ENCODE measurements at regions not wholly inside any gene's neighbourhood (a gene's known extent, or its start where the extent isn't known, plus 50 kb on each side); places are given as distances from the start of the nearest gene placed in this dataset.

GRCh38 chr1:240693036-240693435 is 81.1 kb upstream of the GREM2 start:
- TF ChIP-seq ELK1 (IDR thresholded peaks at IDR 0.05; ENCODE audit: borderline replicate concordance, low read depth, low read length) (no peak), RCOR1 (IDR thresholded peaks at IDR 0.05; ENCODE audit: insufficient replicate concordance, low read length) (no peak), SMC3 (IDR thresholded peaks at IDR 0.05; ENCODE audit: low read depth, low read length) (no peak)
- H3K36me3 ChIP-seq (ENCODE audit: control insufficient read depth, insufficient read depth, low read length): no peaks in the 10 kb centered on the region
- H3K27me3 ChIP-seq (ENCODE audit: control insufficient read depth, insufficient read depth, low read length): no peaks in the 10 kb centered on the region; the same call in 1 of the 2 replicates
- ATAC-seq (ENCODE audit: low read depth) (no peak), DNase-seq (no peak)
- no peaks in the 10 kb centered on the region for H3K9me3 ChIP-seq (ENCODE audit: control insufficient read depth, insufficient read depth, low read length)
- H3K9me1 ChIP-seq (ENCODE audit: insufficient read depth, low read length): peaks cover 4% of the 10 kb centered on the region; the same call in 1 of the 2 replicates
- CTCF ChIA-PET: interaction anchor here (0.6 to 2.4 kb wide), 7 partner anchors 35 to 912 kb away, joined by 3 to 14 read pairs (median 5); partner anchors contain the start of gene GREM2
- POLR2A ChIA-PET (ENCODE audit: unreplicated experiment): no interaction called here
- no peak overlapping the region for H3K9ac ChIP-seq (ENCODE audit: low read depth, low read length)
- H3K4me1 ChIP-seq (ENCODE audit: control insufficient read depth, insufficient read depth, low read length): peaks cover 8% of the 10 kb centered on the region
- H2AFZ ChIP-seq (replicated peaks; ENCODE audit: low read length, poor library complexity): no peak overlapping the region
- no peak overlapping the region for H2AK9ac ChIP-seq (replicated peaks; ENCODE audit: low read depth, low read length, poor library complexity)
- no peak overlapping the region for H3K4me3 ChIP-seq (ENCODE audit: insufficient read depth, low read depth, low read length)
- H4K91ac ChIP-seq (ENCODE audit: insufficient read depth, low read depth, low read length): no peak overlapping the region
- H3K27ac ChIP-seq (ENCODE audit: insufficient read depth, low read length): no peak overlapping the region
- H2BK120ac ChIP-seq (ENCODE audit: low read depth, low read length): no peak overlapping the region
- no peak overlapping the region for H2AK5ac ChIP-seq (ENCODE audit: low read depth, low read length)
- H3K56ac ChIP-seq (ENCODE audit: extremely low read depth, insufficient read depth, low read length): no peak overlapping the region
- H2BK15ac ChIP-seq (ENCODE audit: low read depth, low read length): no peak overlapping the region; the same call in 2 of the 3 replicates
- no peaks in the 10 kb centered on the region for H4K20me1 ChIP-seq (ENCODE audit: insufficient read depth, low read length)
- H2BK5ac ChIP-seq (ENCODE audit: low read depth, low read length, poor library complexity, severe bottlenecking): no peak overlapping the region
- intact Hi-C loops (cut with micrococcal nuclease) (loop anchor here (2.0 kb wide), 1 partner anchor 90 kb away; no protein-coding TSS in a partner anchor), dilution Hi-C loops (cut with HindIII; ENCODE audit: low sequenced_read_pairs, unreplicated experiment) (no loop called here), in situ Hi-C loops (cut with MboI; ENCODE audit: low sequenced_read_pairs) (loop anchor here (5.0 to 25.0 kb wide), 3 partner anchors 231 to 666 kb away; no protein-coding TSS in a partner anchor)
- H4K5ac ChIP-seq (ENCODE audit: low read depth, low read length): no peak overlapping the region
- H3K23ac ChIP-seq (ENCODE audit: low read depth, low read length): no peak overlapping the region
- H3K18ac ChIP-seq (ENCODE audit: low read depth, low read length): no peak overlapping the region
- no peaks in the 10 kb centered on the region for H3K79me1 ChIP-seq (ENCODE audit: low read depth in 1 of 2, low read length in 2 of 2)
- H3K14ac ChIP-seq (replicated peaks; ENCODE audit: low read depth, low read length): no peak overlapping the region
- H2BK20ac ChIP-seq (ENCODE audit: low read depth, low read length): no peak overlapping the region; the same call in 1 of the 2 replicates
- no peak overlapping the region for H3K4me2 ChIP-seq (ENCODE audit: low read depth, low read length)
- no TSS peak for BruUV-seq (replicated peaks)
- H3K4ac ChIP-seq (ENCODE audit: low read depth, low read length): no peak overlapping the region
- no peak overlapping the region for H4K8ac ChIP-seq (ENCODE audit: low read depth in 2 of 2, low read length in 2 of 2)
